Panc1 (cell line): ENCODE measurements at regions not wholly inside any gene's neighbourhood (a gene's known extent, or its start where the extent isn't known, plus 50 kb on each side); places are given as distances from the start of the nearest gene placed in this dataset.

Experiments used
- POLR2AphosphoS5 ChIP-seq: IDR thresholded peaks from 2 replicates; pipeline ENCODE4 v1.6.1; 2012; ENCODE audit warnings: mild to moderate bottlenecking, low read depth, low read length, moderate library complexity
- SIN3A ChIP-seq: IDR thresholded peaks from 2 replicates; pipeline ENCODE4 v1.6.1; 2012; ENCODE audit warnings: low read depth, mild to moderate bottlenecking, low read length, moderate library complexity, borderline replicate concordance; ENCODE audit not compliant: insufficient read depth
- TF ChIP-seq, protein P1 (sequence below): fragments of 450-650 bp; IDR thresholded peaks from 2 replicates; pipeline ENCODE4 v1.5.1; 2017; ENCODE audit warnings: mild to moderate bottlenecking
- TF ChIP-seq, protein P2 (sequence below), 2 experiments: IDR thresholded peaks; 2 replicates each; pipeline ENCODE4 v1.6.1; 2011 to 2012; ENCODE audit warnings: low read depth in 2 of 2, control low read depth in 1 of 2, low read length in 1 of 2, mild to moderate bottlenecking in 1 of 2, moderate library complexity in 1 of 2; ENCODE audit not compliant: insufficient read depth in 1 of 2

DNA sequence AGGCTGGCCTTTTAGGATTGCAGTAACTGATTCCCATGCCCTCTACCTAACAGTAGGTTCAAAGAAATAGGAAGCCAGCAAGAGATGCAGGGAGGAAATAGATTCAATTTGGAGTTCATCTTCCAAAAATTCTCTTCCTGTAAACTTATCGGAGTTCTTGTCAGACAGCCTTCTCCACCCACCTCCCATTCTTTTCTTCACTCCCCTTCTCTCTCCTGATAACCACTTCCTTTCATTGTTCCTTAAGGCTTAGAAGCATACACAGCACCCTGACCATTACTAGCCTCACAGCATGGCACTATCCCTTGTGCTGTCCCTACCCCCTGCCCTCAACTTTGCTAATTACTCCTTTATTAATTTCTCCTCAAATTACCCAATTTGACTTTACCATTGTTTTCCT, 130.4 kb upstream of the ADAMTS9 start:
- TF ChIP-seq, protein P1, sequence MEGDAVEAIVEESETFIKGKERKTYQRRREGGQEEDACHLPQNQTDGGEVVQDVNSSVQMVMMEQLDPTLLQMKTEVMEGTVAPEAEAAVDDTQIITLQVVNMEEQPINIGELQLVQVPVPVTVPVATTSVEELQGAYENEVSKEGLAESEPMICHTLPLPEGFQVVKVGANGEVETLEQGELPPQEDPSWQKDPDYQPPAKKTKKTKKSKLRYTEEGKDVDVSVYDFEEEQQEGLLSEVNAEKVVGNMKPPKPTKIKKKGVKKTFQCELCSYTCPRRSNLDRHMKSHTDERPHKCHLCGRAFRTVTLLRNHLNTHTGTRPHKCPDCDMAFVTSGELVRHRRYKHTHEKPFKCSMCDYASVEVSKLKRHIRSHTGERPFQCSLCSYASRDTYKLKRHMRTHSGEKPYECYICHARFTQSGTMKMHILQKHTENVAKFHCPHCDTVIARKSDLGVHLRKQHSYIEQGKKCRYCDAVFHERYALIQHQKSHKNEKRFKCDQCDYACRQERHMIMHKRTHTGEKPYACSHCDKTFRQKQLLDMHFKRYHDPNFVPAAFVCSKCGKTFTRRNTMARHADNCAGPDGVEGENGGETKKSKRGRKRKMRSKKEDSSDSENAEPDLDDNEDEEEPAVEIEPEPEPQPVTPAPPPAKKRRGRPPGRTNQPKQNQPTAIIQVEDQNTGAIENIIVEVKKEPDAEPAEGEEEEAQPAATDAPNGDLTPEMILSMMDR: no peak
- TF ChIP-seq, protein P2, sequence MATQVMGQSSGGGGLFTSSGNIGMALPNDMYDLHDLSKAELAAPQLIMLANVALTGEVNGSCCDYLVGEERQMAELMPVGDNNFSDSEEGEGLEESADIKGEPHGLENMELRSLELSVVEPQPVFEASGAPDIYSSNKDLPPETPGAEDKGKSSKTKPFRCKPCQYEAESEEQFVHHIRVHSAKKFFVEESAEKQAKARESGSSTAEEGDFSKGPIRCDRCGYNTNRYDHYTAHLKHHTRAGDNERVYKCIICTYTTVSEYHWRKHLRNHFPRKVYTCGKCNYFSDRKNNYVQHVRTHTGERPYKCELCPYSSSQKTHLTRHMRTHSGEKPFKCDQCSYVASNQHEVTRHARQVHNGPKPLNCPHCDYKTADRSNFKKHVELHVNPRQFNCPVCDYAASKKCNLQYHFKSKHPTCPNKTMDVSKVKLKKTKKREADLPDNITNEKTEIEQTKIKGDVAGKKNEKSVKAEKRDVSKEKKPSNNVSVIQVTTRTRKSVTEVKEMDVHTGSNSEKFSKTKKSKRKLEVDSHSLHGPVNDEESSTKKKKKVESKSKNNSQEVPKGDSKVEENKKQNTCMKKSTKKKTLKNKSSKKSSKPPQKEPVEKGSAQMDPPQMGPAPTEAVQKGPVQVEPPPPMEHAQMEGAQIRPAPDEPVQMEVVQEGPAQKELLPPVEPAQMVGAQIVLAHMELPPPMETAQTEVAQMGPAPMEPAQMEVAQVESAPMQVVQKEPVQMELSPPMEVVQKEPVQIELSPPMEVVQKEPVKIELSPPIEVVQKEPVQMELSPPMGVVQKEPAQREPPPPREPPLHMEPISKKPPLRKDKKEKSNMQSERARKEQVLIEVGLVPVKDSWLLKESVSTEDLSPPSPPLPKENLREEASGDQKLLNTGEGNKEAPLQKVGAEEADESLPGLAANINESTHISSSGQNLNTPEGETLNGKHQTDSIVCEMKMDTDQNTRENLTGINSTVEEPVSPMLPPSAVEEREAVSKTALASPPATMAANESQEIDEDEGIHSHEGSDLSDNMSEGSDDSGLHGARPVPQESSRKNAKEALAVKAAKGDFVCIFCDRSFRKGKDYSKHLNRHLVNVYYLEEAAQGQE (IDR thresholded peaks at IDR 0.05; ENCODE audit: insufficient read depth in 1 of 2, low read depth in 2 of 2, low read length in 1 of 2): no peak
- TF ChIP-seq POLR2AphosphoS5 (no peak), SIN3A (no peak)
